Activated CD8-positive, alpha-beta memory T cell treated with anti-CD3 and anti-CD28 coated beads for 4 hours (primary cell): ENCODE measurements at regions not wholly inside any gene's neighbourhood (a gene's known extent, or its start where the extent isn't known, plus 50 kb on each side); places are given as distances from the start of the nearest gene placed in this dataset.
"Not testable (repeated sequence)": the region's sequence is repeated elsewhere in the genome, so short reads cannot be mapped to it uniquely, and the experiment has no call there.

ENCODE experiments used
- DNase-seq, 2 donors: peaks; one replicate each; pipeline ENCODE4 v3.0.0-alpha.2; 2020; ENCODE audit warnings: low read depth in 2 of 2

DNA sequence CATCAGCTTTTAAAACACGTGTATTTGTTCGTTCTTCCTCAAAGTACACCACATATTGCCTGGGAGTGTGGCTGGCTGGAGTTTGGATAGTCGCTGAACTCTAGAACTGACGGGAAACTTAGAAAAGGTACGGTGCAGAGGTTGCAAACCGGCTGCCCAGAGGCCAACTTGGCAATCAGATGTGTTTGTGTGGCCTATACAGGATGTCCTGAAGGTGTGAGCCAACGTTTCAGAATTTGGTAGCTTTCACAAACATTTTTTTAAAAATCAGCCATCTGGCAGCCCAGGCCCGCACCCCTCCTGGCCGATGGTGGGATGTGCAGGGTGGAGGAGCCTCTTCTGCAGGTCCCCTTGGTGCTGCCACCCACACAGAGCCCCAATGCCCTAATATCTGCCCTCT lies 73.6 kb upstream of the SLC25A33 start:
- no peak for DNase-seq

DNA sequence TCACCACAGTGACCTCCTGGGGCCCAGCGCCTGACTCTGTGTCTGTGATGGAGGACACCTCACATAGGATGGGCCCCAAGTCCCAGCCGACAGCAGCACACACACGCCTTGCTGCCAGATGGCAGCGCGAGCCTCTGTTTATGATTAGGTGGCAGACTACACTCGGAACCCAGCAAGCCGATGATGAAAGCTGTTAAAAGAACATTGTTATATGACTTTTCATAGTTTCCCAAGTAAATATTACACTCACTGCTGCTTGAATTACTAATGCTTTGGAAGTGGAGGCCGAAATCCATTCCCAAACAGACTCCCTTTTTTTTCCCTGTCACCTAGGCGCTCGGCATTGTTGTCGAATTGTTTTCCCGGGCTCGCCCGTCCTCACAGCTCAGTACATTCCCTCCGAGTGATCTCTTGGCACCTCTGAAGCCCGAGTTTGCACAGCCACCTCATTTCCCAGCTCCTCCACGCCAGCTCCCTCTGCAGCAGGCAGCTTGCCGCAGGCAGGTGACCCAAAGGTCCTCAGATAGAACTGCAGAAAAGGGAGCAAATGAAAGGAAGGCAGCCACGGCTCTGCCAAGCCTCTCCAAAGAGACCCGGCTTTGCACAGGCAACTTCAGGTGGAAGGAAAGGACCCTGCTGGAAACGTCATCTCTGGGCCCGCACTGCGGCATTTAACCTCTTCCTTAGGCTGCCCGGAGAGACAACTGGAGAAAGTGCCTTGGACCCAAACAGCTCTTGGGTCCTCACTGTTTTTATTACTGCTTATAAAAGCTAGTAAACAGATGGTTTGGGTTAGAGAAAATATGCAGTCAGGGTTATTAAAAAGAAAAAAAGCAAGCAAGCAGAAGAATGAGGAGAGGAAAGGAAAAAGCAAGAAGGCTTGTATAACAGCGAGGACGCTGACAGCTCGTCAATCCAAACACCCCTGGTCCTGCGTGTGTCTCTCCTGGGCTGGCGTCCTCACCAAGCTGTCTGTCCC lies 72.2 kb upstream of the SLC25A33 start:
- no peak for DNase-seq

DNA sequence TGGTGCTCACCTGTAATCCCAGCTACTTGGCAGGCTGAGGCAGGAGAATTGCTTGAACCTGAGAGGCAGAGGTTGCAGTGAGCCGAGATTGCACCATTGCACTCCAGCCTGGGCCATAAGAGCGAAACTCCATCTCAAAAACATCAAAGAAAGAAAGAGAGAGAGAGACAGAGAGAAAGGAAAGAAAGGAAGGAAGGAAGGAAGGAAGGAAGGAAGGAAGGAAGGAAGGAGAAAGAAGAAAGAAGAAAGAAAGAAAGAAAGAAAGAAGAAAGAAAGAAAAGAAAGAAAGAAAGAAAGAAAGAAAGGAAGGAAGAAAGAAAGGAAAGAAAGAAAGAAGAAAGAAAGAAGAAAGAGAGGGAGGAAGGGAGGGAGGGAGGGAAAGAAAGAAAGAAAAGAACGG lies 69.4 kb upstream of the SLC25A33 start:
- not testable (repeated sequence) for DNase-seq

DNA sequence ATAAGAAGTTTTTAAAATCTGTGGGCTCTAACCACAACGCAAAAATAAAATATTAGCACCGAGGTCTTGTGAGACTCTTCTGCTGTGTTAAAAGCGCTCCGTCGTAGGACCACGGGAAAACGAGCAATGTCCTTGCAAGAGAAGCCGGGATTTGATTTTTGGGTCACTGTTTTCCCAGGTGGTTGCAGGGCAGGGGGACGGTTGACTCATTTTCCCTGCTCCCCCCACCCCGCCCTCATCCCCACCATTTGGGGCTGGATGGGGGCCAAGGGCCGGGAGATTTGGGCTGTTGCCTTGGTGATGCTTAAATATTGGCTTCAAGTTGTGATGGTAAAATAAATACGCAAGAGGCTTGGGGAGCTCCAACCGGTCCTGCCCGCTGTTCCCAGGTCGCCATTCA lies 67.6 kb upstream of the SLC25A33 start:
- DNase-seq, result no peak

DNA sequence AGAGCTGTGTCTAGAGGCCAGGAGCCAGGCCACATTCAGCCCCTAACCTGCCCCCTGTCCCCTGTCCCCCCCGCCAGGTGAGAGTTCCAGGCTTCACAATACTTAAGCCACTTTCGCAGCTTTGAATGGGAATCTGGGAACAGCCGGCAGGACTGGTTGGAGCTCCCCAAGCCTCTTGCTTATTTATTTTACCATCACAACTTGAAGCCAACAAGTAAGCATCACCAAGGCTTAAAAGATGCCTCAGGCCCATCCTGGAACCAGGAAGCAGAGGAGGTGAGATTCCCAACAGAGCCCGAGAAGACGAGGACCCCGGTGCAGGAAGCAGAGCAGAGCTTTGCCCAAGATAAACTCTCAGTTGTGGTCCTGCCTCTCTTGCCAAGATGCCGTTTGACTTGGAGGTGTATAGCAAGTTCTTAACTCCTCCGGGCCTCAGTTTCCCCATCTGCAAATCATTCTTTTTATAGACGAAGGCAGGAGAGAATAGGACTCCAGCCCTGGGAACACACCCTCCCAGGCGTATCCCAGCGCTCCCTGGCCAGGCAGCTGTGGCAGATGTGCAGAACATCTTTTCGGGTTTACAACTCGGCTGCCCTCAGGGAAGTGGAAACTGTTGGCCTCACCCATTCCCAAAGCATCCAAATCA lies 66.8 kb upstream of the SLC25A33 start:
- DNase-seq, result no peak

- no peak for DNase-seq
Measured at GRCh38 chr1:9473032-9473807, 66.0 kb upstream of the SLC25A33 start.

GRCh38 chr1:9475061-9475627 lies 64.1 kb upstream of the SLC25A33 start:
- DNase-seq, result no peak

GRCh38 chr1:9476790-9477463 lies 62.3 kb upstream of the SLC25A33 start:
- DNase-seq, result no peak

- DNase-seq, result no peak
Measured at GRCh38 chr1:9477535-9477934, 61.7 kb upstream of the SLC25A33 start.

DNA sequence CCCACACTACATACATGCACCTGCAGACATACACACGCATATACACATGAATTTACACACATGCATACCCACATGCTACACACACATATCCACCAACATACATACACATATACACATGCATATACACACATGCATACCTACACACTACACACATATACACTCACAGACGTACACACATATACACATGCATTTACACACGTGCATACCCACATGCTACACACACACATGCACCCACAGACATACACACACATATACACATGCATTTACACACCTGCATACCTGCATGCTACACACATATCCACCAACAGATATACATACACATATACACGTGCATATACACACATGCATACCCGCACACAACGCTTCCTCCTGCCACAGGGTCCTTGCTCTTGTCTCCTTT lies 61.2 kb upstream of the SLC25A33 start:
- DNase-seq, result no peak

GRCh38 chr1:9481048-9481447 lies 58.2 kb upstream of the SLC25A33 start:
- no peak for DNase-seq

GRCh38 chr1:9482403-9482802 lies 56.9 kb upstream of the SLC25A33 start:
- no peak for DNase-seq

GRCh38 chr1:9482816-9483572 lies 56.3 kb upstream of the SLC25A33 start:
- no peak for DNase-seq

DNA sequence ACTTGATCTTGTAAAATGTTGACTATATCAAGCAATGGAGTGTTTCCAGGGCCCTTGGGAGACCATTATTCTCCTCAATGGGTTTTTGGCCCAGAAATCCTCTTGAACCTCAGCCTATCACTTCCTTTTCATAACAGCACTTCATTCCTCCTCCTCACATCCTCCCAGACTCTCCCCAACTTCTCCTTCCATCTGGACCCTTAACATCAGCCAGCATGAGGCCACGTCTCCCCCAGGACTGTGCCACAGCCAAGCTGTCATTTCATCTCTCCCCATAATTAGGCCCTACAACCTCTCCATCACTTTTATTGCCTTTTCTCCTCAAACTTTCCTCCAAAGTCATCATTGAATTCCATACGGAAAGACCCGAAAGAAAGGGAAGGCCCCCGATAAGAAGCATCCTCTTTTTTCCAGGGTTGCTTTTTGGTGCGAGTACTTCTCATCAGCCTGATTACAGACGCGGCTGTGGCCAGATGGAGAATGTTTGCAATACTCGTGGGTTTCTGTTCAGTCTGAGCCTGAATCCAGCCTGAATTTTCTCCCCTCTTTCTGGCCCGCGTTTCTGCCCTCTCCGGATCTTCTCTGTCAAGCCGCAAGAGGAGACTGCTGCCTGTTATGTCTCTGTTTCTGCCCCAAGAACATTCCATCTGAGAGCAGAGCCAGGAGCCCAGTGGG lies 52.7 kb upstream of the SLC25A33 start:
- DNase-seq, result no peak
